Astrocyte (in vitro differentiated cells and primary cell): ENCODE measurements at regions not wholly inside any gene's neighbourhood (a gene's known extent, or its start where the extent isn't known, plus 50 kb on each side); places are given as distances from the start of the nearest gene placed in this dataset.

ENCODE experiments used
- DNase-seq: peaks from one replicate; pipeline ENCODE4 v3.0.0-alpha.2; 2010; ENCODE audit warnings: low read depth
- FAIRE-seq: peaks from 2 replicates; lab custom pipeline; 2011; peaks lifted over from hg19 to GRCh38; lab: Jason Lieb, UNC
- H2AFZ ChIP-seq: 2 replicates; pipeline ENCODE4 v1.6.0; 2012; ENCODE audit warnings: low read depth, low read length, inconsistent platforms
- H3K27ac ChIP-seq: 2 replicates; pipeline ENCODE4 v1.5.1; 2011; ENCODE audit warnings: low read depth, low read length, inconsistent platforms
- H3K27me3 ChIP-seq: 2 replicates; pipeline ENCODE4 v1.6.0; 2011; ENCODE audit warnings: low read length, inconsistent platforms; ENCODE audit not compliant: insufficient read depth
- H3K36me3 ChIP-seq: 2 replicates; pipeline ENCODE4 v1.5.1; 2011; ENCODE audit warnings: low read length, inconsistent platforms; ENCODE audit not compliant: insufficient read depth
- H3K4me1 ChIP-seq: 2 replicates; pipeline ENCODE4 v1.5.1; 2011; ENCODE audit warnings: low read length, inconsistent platforms; ENCODE audit not compliant: insufficient read depth
- H3K4me2 ChIP-seq: 2 replicates; pipeline ENCODE4 v1.6.0; 2012; ENCODE audit warnings: low read length, inconsistent platforms
- H3K4me3 ChIP-seq: 2 replicates; pipeline ENCODE4 v1.5.1; 2011; ENCODE audit warnings: low read depth, mild to moderate bottlenecking, low read length, inconsistent platforms; ENCODE audit not compliant: insufficient read depth
- H3K79me2 ChIP-seq: 2 replicates; pipeline ENCODE4 v1.6.0; 2012; ENCODE audit warnings: mild to moderate bottlenecking, low read length, inconsistent platforms; ENCODE audit not compliant: insufficient read depth
- H3K9ac ChIP-seq: 2 replicates; pipeline ENCODE4 v1.6.0; 2012; ENCODE audit warnings: mild to moderate bottlenecking, low read length, inconsistent platforms
- H3K9me3 ChIP-seq: 2 replicates; pipeline ENCODE4 v1.5.1; 2012; ENCODE audit warnings: low read depth, mild to moderate bottlenecking, low read length, inconsistent platforms; ENCODE audit not compliant: insufficient read depth
- H4K20me1 ChIP-seq: 2 replicates; pipeline ENCODE4 v1.6.0; 2012; ENCODE audit warnings: low read length, inconsistent platforms; ENCODE audit not compliant: insufficient read depth
- H3K27ac Mint-ChIP-seq: one replicate; pipeline ENCODE4 v1.8.0; 2021; ENCODE audit warnings: mild to moderate bottlenecking, mixed read lengths; ENCODE audit not compliant: unreplicated experiment
- H3K27me3 Mint-ChIP-seq: one replicate; pipeline ENCODE4 v1.8.0; 2021; ENCODE audit warnings: low read depth, mixed read lengths; ENCODE audit not compliant: unreplicated experiment
- H3K36me3 Mint-ChIP-seq: one replicate; pipeline ENCODE4 v1.8.0; 2021; ENCODE audit warnings: low read depth, mixed read lengths; ENCODE audit not compliant: unreplicated experiment
- H3K4me1 Mint-ChIP-seq: one replicate; pipeline ENCODE4 v1.8.0; 2021; ENCODE audit warnings: low read depth, mixed read lengths; ENCODE audit not compliant: unreplicated experiment
- H3K4me3 Mint-ChIP-seq: one replicate; pipeline ENCODE4 v1.8.0; 2021; ENCODE audit warnings: mild to moderate bottlenecking, moderate library complexity, mixed read lengths; ENCODE audit not compliant: unreplicated experiment
- H3K9me3 Mint-ChIP-seq: one replicate; pipeline ENCODE4 v1.8.0; 2021; ENCODE audit warnings: mild to moderate bottlenecking, mixed read lengths; ENCODE audit not compliant: unreplicated experiment
- CTCF ChIP-seq: IDR thresholded peaks from 2 replicates; pipeline ENCODE4 v1.5.1; 2011; ENCODE audit warnings: low read depth, mild to moderate bottlenecking, inconsistent platforms, low read length, moderate library complexity; ENCODE audit not compliant: insufficient read depth
- EZH2 ChIP-seq: IDR thresholded peaks from 2 replicates; pipeline ENCODE4 v1.6.1; 2012; ENCODE audit warnings: mild to moderate bottlenecking, low read length, inconsistent platforms; ENCODE audit not compliant: insufficient read depth

DNA sequence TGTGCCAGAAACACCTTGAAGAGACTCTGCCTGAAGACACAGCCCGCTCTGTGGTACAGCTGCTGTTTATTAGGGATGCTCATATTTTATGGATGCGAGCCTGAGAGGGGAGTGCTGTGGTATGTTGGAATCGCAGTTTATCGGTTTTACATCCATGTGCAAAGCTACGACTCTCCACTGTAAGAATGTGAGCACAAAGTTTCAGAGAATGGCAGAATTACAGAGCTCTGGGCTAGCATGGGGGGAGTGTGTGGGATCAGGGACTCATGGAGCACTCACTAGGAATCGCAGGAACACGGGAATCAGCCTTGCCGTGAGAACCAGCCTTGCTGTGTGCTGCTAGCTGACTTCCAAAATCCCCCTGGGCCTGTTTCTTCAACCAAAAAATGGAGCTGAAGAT is 199.9 kb downstream of the RNF144A start:
- Histone ChIP-seq H3K9me3 (no peaks in the 10 kb centered on the region), H3K79me2 (no peaks in the 10 kb centered on the region), H3K27me3 (no peaks in the 10 kb centered on the region)

DNA sequence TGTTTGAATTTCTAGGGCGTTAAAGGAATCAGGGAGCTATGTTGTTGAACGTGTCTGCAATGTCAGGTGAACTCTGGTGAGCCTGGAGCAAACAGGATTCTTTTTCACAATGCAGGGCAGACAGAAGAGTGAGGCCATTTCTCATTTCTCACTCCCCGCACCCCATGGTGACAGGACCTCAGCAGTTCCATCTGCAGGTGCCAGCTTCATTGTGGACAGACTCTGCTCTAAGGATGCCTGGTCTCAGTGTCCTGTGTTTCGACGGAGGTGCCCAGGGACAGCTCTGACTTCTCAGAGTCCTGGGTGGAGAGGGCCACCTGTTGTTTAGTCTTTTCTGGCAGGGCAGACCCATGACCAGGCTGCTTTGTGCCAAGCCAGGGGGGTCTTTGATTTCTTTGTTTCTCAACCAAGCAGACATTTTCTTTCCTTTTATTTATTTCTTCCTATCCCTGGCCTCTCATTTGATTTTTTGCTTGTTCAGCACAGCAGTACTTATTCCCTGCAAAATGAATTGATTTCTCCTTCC is 201.5 kb downstream of the RNF144A start:
- no peaks in the 10 kb centered on the region for H3K4me1 ChIP-seq
- Mint-ChIP-seq H3K4me3 (no peak overlapping the region), H3K4me1 (peaks cover 3% of the 10 kb centered on the region), H3K27ac (no peak overlapping the region), H3K9me3 (no peaks in the 10 kb centered on the region), H3K36me3 (no peaks in the 10 kb centered on the region), H3K27me3 (no peaks in the 10 kb centered on the region)
- TF ChIP-seq EZH2 (no peak), CTCF (no peak)
- FAIRE-seq = no peak
- no peaks in the 10 kb centered on the region for H3K36me3 ChIP-seq
- no peaks in the 10 kb centered on the region for H3K79me2 ChIP-seq
- H3K4me2 ChIP-seq = no peak overlapping the region
- H4K20me1 ChIP-seq = no peaks in the 10 kb centered on the region
- H3K9ac ChIP-seq = no peak overlapping the region
- no peaks in the 10 kb centered on the region for H3K27me3 ChIP-seq
- H3K4me3 ChIP-seq = no peak overlapping the region
- no peak overlapping the region for H2AFZ ChIP-seq
- H3K27ac ChIP-seq = no peak overlapping the region
- H3K9me3 ChIP-seq = no peaks in the 10 kb centered on the region
- DNase-seq = no peak

More for the DNA sequence above, 199.9 kb downstream of the RNF144A start:
- H3K4me3 ChIP-seq = no peak overlapping the region
- H3K4me2 ChIP-seq = no peak overlapping the region
- no peak overlapping the region for H2AFZ ChIP-seq
- no peak for DNase-seq
- H4K20me1 ChIP-seq = no peaks in the 10 kb centered on the region
- no peak for TF ChIP-seq EZH2
- no peak for TF ChIP-seq CTCF
- no peaks in the 10 kb centered on the region for H3K36me3 Mint-ChIP-seq
- H3K4me1 Mint-ChIP-seq = no peaks in the 10 kb centered on the region
- no peak for FAIRE-seq
- H3K9ac ChIP-seq = no peak overlapping the region
- H3K27ac ChIP-seq = no peak overlapping the region
- H3K27me3 Mint-ChIP-seq = no peaks in the 10 kb centered on the region
- H3K4me3 Mint-ChIP-seq = no peak overlapping the region
- H3K4me1 ChIP-seq = no peaks in the 10 kb centered on the region
- H3K27ac Mint-ChIP-seq = no peak overlapping the region
- no peaks in the 10 kb centered on the region for H3K36me3 ChIP-seq
- H3K9me3 Mint-ChIP-seq = no peaks in the 10 kb centered on the region

- no peak overlapping the region for H3K27ac ChIP-seq
- no peak overlapping the region for H3K4me3 ChIP-seq
- Mint-ChIP-seq H3K4me3 (no peak overlapping the region), H3K27ac (no peak overlapping the region), H3K9me3 (no peaks in the 10 kb centered on the region), H3K4me1 (peaks cover 3% of the 10 kb centered on the region), H3K36me3 (no peaks in the 10 kb centered on the region), H3K27me3 (no peaks in the 10 kb centered on the region)
- DNase-seq (no peak), FAIRE-seq (peak; percentile 32)
- no peak overlapping the region for H3K9ac ChIP-seq
- H3K27me3 ChIP-seq = no peaks in the 10 kb centered on the region
- no peak overlapping the region for H2AFZ ChIP-seq
- no peaks in the 10 kb centered on the region for H3K4me1 ChIP-seq
- TF ChIP-seq CTCF (peak; percentile 66), EZH2 (no peak)
- H4K20me1 ChIP-seq = no peaks in the 10 kb centered on the region
- no peak overlapping the region for H3K4me2 ChIP-seq
- H3K9me3 ChIP-seq = no peaks in the 10 kb centered on the region
- H3K36me3 ChIP-seq = no peaks in the 10 kb centered on the region
- no peaks in the 10 kb centered on the region for H3K79me2 ChIP-seq
Observed at GRCh38 chr2:7119132-7119835, 202.1 kb downstream of the RNF144A start.
